ENCODE measurements at regions not wholly inside any gene's neighbourhood (a gene's known extent, or its start where the extent isn't known, plus 50 kb on each side); places are given as distances from the start of the nearest gene placed in this dataset.

- no peaks in the 10 kb centered on the region for H4K20me1 ChIP-seq (ENCODE audit: insufficient read depth, low read length)
- no peaks in the 10 kb centered on the region for H3K36me3 ChIP-seq (replicated peaks; ENCODE audit: insufficient read depth, low read length)
Measured at GRCh38 chr1:106700211-106700610, 356.3 kb upstream of the PRMT6 start.

GRCh38 chr1:106705971-106706370 lies 350.5 kb upstream of the PRMT6 start:
- TF ChIP-seq EZH2phosphoT487 (IDR thresholded peaks at IDR 0.05; ENCODE audit: low read length): no peak
- TF ChIP-seq CTCF (IDR thresholded peaks at IDR 0.05; ENCODE audit: low read length): no peak
- TF ChIP-seq EZH2 (optimal IDR thresholded peaks at IDR 0.05; ENCODE audit: low read depth, low read length): no peak
- H3K79me2 ChIP-seq (ENCODE audit: low read length): no peaks in the 10 kb centered on the region
- no peak for DNase-seq

More at GRCh38 chr1:106700211-106700610, 356.3 kb upstream of the PRMT6 start:
- Histone ChIP-seq H3K27me3 (replicated peaks; ENCODE audit: insufficient read depth, low read length) (no peaks in the 10 kb centered on the region), H3K9me3 (replicated peaks; ENCODE audit: insufficient read depth, low read length) (no peaks in the 10 kb centered on the region), H3K4me1 (ENCODE audit: low read length) (no peaks in the 10 kb centered on the region), H3F3A (ENCODE audit: insufficient read depth, low read length) (no peaks in the 10 kb centered on the region), H3K9ac (ENCODE audit: low read length) (no peak overlapping the region), H3K79me2 (ENCODE audit: low read length) (no peaks in the 10 kb centered on the region), H3K4me3 (ENCODE audit: low read length) (no peak overlapping the region), H3K4me2 (ENCODE audit: low read depth, low read length) (no peak overlapping the region), H3K27ac (ENCODE audit: low read length) (no peak overlapping the region), H3K9me2 (replicated peaks; ENCODE audit: insufficient read depth, low read length) (no peaks in the 10 kb centered on the region), H2AFZ (ENCODE audit: low read length) (no peak overlapping the region)
- no peak for DNase-seq
- TF ChIP-seq CTCF (IDR thresholded peaks at IDR 0.05; ENCODE audit: low read length): no peak
- no peak for TF ChIP-seq EZH2phosphoT487 (IDR thresholded peaks at IDR 0.05; ENCODE audit: low read length)
- TF ChIP-seq EZH2 (optimal IDR thresholded peaks at IDR 0.05; ENCODE audit: low read depth, low read length): no peak

GRCh38 chr1:106717591-106717990 lies 338.9 kb upstream of the PRMT6 start:
- H3K4me1 ChIP-seq (ENCODE audit: low read length): no peaks in the 10 kb centered on the region
- H3K79me2 ChIP-seq (ENCODE audit: low read length): no peaks in the 10 kb centered on the region
- no peak overlapping the region for H3K4me3 ChIP-seq (ENCODE audit: low read length)
- no peaks in the 10 kb centered on the region for H3F3A ChIP-seq (ENCODE audit: insufficient read depth, low read length)
- no peaks in the 10 kb centered on the region for H4K20me1 ChIP-seq (ENCODE audit: insufficient read depth, low read length)
- no peaks in the 10 kb centered on the region for H3K36me3 ChIP-seq (replicated peaks; ENCODE audit: insufficient read depth, low read length)
- H3K4me2 ChIP-seq (ENCODE audit: low read depth, low read length): no peak overlapping the region
- no peaks in the 10 kb centered on the region for H3K9me3 ChIP-seq (replicated peaks; ENCODE audit: insufficient read depth, low read length)
- no peak for TF ChIP-seq EZH2phosphoT487 (IDR thresholded peaks at IDR 0.05; ENCODE audit: low read length)
- no peak for TF ChIP-seq EZH2 (optimal IDR thresholded peaks at IDR 0.05; ENCODE audit: low read depth, low read length)
- TF ChIP-seq CTCF (IDR thresholded peaks at IDR 0.05; ENCODE audit: low read length): no peak
- H3K9me2 ChIP-seq (replicated peaks; ENCODE audit: insufficient read depth, low read length): no peaks in the 10 kb centered on the region
- no peak overlapping the region for H3K9ac ChIP-seq (ENCODE audit: low read length)
- no peaks in the 10 kb centered on the region for H3K27me3 ChIP-seq (replicated peaks; ENCODE audit: insufficient read depth, low read length)
- DNase-seq: no peak
- no peak overlapping the region for H3K27ac ChIP-seq (ENCODE audit: low read length)
- H2AFZ ChIP-seq (ENCODE audit: low read length): no peak overlapping the region

More at GRCh38 chr1:106705971-106706370, 350.5 kb upstream of the PRMT6 start:
- no peak overlapping the region for H2AFZ ChIP-seq (ENCODE audit: low read length)
- no peak overlapping the region for H3K4me3 ChIP-seq (ENCODE audit: low read length)
- no peak overlapping the region for H3K27ac ChIP-seq (ENCODE audit: low read length)
- H3F3A ChIP-seq (ENCODE audit: insufficient read depth, low read length): no peaks in the 10 kb centered on the region
- no peak overlapping the region for H3K9ac ChIP-seq (ENCODE audit: low read length)
- H3K4me2 ChIP-seq (ENCODE audit: low read depth, low read length): no peak overlapping the region
- H3K9me3 ChIP-seq (replicated peaks; ENCODE audit: insufficient read depth, low read length): no peaks in the 10 kb centered on the region
- no peaks in the 10 kb centered on the region for H3K36me3 ChIP-seq (replicated peaks; ENCODE audit: insufficient read depth, low read length)
- no peaks in the 10 kb centered on the region for H3K9me2 ChIP-seq (replicated peaks; ENCODE audit: insufficient read depth, low read length)
- H3K27me3 ChIP-seq (replicated peaks; ENCODE audit: insufficient read depth, low read length): no peaks in the 10 kb centered on the region
- H4K20me1 ChIP-seq (ENCODE audit: insufficient read depth, low read length): no peaks in the 10 kb centered on the region
- no peaks in the 10 kb centered on the region for H3K4me1 ChIP-seq (ENCODE audit: low read length)

All from MM.1S (cell line).